ENCODE measurements at regions not wholly inside any gene's neighbourhood (a gene's known extent, or its start where the extent isn't known, plus 50 kb on each side); places are given as distances from the start of the nearest gene placed in this dataset.
"Not testable (repeated sequence)": the region's sequence is repeated elsewhere in the genome, so short reads cannot be mapped to it uniquely, and the experiment has no call there.

DNA sequence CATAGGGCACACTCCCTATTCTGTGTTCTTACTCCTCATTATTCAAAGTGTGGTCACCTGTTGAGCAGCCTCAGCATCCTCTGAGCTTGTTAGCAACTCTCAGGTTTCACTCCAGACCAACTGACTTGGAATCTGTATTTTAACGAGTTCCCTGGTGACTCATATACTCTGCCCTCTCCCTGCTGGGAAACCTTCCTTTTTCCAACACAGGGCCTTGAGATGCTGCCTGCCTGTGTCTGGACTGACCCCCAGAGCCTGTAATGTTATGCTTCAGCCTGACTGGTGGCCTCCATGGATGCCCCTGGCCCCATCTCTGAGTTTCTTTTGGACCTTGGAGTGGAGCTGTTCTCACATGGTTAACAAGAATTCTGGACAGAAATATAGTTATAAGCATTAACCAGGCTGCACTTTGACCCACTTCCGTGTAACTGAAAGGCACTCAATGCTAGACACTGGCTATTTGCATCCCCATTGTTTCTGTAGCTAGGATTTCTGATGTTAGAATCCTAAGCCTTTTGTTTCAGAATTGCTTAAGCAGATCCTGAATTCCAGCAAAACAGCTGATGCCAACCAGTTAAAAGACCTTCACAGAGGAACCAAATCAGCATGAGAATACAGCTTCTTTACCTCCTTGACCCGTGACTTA is 262.6 kb downstream of the STIM2 start:
- no peak for DNase-seq

DNA sequence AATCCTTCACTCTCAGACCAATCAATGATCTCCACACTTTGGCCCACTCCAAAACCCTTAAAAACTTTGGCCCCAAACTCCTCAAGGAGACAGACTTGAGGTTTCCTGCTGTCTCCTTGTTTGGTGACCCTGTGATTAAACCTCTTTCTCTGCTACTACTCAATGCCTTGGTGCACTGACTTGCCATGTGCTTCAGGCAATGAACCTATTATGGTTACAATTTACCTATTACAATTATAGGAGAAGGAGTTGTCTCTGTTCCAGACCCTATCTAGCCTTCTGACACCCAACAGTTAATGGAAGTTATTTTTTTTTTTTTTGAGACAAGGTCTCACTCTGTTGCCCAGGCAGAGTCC is 263.1 kb downstream of the STIM2 start:
- no peak for DNase-seq

DNA sequence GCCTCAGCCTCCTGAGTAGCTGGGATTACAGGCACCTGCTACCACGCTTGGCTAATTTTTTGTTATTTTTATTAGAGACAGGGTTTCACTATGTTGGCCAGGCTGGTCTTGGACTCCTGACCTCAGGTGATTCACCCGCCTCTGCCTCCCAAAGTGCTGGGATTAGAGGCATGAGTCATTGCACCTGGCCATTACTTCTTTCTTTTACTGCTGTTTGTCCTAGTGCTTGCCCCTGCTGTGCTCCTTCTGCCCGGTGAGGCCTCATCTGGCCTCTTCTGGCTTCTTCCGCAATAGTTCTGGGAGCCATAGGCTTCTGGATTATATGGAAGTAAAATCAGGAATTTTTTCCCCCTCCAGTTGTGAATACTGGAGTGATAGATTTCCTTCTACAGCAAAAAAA is 266.3 kb downstream of the STIM2 start:
- DNase-seq, result not testable (repeated sequence)

- no peak for DNase-seq
These were observed 267.8 kb downstream of the STIM2 start for GRCh38 chr4:27128443-27128842.

DNA sequence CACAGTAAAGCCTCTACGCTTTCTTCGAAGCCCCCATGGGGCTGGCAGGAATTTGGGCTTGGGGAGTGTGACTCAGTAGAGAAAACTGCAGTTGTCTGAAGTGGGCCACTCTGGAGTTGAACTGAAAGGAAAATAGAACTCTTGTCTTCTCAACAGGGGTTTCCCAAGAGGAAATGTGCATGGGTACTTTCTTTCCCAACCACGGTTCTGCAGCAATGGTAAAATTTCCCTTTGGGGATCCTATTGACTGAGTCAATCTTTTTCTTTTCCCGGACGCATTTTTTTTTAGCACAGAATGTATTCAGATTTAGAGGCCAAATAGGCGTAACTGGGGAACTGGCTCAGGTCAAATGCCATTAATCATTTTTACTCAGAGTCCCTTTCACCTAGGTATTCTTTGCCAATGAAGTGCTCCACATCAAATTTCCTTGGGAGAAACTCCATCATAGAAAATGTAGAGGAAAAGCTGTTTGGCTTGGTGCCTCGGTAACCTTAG is 269.3 kb downstream of the STIM2 start:
- no peak for DNase-seq

DNA sequence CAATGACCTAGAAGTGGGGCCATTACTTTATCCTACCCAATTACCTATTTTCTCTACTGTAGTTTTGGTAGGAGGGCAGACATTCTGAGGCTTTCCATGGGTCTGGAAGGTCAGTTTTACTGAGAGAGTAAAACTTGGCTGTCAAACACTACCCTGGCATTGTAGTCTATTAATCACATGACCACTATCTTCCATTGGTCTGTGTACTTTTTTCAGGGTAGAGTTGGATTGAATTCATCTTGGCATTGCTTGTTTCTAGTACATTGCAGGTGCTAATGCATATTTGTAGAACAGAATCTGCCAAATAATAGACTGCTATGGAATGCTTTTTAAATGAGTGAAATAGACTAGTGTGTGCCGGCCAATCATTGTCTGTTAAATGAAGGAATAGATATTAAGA is 271.9 kb downstream of the STIM2 start:
- DNase-seq, result no peak

GRCh38 chr4:27140486-27140885 is 279.8 kb downstream of the STIM2 start:
- no peak for DNase-seq

DNA sequence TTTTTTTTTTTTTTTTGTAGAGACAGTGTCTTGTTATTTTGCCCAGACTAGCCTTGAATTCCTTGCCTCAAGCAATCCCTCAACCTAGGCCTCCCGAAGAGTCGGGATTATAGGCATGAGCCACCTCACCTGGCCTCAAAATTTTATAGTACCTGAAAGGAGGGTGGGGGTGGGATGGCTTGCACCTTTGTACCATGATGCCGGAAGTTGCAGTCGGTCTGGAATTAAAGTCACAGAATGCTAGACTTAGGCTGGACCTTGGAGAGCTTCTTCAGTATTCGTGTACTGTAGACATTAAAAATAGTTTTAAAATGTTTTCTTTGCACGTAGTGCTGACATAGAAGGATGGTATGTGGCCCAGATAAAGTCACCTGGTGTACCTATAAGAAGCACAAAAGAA is 280.9 kb downstream of the STIM2 start:
- DNase-seq, result no peak

DNA sequence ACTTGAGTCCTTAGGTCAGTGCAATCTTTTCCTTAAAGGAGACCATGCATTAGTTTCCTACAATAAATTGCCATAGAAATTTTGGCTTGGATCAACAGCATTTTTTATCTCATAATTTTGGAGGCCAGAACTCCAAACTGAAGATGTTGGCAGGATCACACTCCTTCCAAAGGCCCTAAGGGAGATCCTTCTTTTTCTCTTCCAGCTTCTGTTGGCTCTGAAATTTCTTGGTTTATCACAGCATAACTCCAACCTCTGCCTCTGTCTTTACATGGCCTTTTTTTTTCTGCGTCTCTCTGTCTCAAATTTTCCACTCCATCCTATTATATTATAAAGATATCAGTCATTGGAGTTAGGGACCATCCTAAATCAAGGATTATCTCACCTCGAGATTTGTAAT is 282.2 kb downstream of the STIM2 start:
- DNase-seq, result no peak

DNA sequence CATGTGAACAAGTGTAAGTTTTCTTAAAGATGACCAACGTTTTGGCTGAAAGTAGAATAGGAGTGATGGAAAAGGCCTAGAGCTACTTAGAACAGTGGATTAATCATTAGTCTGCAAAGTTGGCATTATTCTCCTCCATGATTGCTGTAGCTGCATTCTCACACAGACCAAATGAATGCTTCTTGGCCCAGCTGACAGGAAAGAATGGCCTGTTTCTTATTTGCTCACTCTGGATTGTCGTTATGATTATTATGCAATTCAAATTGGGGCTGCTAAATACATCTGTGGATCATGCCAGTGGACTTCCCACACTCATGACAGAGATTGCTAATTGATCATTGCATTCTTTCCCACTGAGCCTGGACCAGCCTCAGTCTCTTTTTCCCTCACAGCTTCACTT is 285.0 kb downstream of the STIM2 start:
- DNase-seq, result no peak

GRCh38 chr4:27148211-27148895 is 287.7 kb downstream of the STIM2 start:
- DNase-seq, result no peak

DNA sequence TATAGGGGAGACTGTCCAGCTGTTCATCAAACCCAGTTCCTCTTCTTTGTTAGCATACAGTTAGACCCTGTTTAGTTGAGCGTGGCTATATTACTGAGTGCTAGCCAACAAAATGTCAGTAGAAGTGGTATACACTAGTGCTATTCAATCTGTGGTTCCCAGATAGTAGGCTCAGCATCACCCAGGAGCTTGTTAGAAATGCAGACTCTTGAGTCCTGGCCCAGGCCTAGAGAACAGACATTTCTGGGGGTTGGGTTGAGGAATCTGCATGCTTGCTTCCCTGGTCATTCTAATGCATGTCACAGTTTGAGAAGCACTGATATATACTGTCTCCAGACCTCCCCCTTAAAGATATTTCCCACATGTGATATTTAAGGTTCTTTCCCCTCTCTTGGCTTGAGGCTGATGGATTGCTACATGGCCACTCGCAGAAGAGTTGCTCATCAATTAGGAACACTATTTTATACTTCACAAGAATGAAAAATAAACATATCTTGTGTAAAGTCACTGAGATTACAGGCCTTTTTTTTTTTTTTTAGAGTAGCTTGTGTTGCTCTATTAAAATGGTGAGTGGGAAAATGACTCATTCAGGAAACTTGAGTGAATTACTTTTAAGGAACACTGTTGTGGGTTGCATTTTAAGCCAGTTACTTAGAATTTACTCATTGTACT is 289.0 kb downstream of the STIM2 start:
- no peak for DNase-seq

GRCh38 chr4:27152703-27153102 is 292.1 kb downstream of the STIM2 start:
- DNase-seq, result no peak

DNA sequence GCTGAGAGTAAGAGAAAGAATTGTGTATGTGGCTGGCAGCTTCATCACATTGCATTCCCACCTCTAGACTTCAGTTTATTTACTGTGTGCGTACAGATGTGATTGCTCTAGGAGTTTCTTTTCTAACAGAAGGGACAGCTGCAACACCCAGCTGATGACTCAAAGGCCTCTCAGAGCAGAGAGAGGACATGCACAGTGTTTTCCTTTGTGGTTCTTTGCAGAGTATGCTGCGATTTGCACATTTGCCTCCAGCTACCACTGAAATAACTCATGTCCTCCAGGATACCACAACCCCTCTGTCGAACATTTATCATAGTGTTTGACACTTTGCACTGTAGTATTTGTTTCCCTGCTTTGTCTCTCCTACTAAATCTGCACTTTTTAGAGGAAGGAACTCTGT is 294.1 kb downstream of the STIM2 start:
- DNase-seq, result no peak

DNA sequence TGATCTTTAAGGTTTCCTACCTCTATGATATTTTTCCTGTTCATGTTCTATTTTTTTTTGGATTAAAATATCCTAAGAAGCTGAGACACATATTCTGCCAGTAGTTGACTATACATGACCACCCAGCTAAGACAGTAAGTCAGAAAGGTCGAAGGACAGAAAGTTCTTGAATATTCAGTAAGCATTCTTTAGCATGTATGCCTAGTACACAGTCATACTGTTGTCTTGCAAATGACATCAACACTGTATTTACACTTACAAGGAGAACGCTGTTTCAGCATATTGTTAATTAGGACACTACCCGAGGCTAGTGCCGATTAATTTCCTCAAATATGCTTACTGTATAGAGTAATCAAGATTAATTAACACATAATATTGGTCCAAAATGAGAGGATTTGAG is 300.6 kb downstream of the STIM2 start:
- no peak for DNase-seq

- no peak for DNase-seq
These were observed 308.1 kb downstream of the STIM2 start for GRCh38 chr4:27168783-27169182.

GRCh38 chr4:27173280-27173679 is 312.6 kb downstream of the STIM2 start:
- no peak for DNase-seq

GRCh38 chr4:27176400-27176799 is 315.8 kb downstream of the STIM2 start:
- DNase-seq, result no peak

- DNase-seq, result no peak
These were observed 316.2 kb downstream of the STIM2 start for GRCh38 chr4:27176881-27177280.

DNA sequence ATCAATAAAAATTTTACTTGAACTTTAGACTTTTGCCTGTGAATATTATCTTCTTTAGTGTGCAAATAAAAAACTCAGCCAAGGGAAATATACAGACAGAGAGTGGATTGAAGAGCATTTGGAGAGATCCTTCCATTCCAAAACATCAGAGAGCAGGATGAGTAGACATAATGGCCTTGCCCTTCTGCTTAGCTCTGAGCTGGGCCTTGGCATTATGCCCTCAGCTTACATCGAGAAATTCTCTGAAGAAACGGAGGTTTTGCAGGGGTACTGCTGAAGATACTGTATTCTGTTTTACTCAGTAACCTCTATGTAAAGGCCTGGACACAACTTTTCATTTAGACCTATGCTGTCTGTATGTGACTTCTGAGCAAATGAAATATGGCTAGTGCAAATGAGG is 317.4 kb downstream of the STIM2 start:
- DNase-seq, result no peak

DNA sequence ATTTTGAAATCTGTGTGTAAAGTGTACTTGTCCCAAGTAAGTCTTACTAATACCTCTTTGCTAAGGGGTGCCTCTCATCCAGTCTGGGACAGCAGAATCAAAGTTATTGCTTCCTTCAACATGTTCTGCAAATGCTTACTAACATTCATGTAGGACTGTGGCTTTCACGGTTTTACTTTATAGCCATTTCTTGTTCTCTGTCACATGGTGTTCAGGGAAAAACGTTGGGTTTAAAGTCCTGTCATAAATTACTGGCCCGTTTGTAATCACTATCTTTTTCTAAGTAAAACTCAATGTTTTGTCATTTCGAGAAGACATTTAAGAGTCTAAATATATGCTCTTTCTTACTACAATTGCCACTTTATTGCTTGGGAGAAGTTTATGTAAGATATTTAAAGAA is 321.1 kb downstream of the STIM2 start:
- DNase-seq, result no peak

- DNase-seq, result no peak
These were observed 321.6 kb downstream of the STIM2 start for GRCh38 chr4:27182211-27182610.

- no peak for DNase-seq
These were observed 324.0 kb downstream of the STIM2 start for GRCh38 chr4:27184508-27185155.

GRCh38 chr4:27186710-27187109 is 326.1 kb downstream of the STIM2 start:
- DNase-seq, result no peak
